G401.6 (cell line): ENCODE measurements at regions not wholly inside any gene's neighbourhood (a gene's known extent, or its start where the extent isn't known, plus 50 kb on each side); places are given as distances from the start of the nearest gene placed in this dataset.

ENCODE experiments used
- FAIRE-seq: peaks from 2 replicates; lab custom pipeline; 2012; peaks lifted over from hg19 to GRCh38; lab: Jason Lieb, UNC

GRCh38 chr7:124422081-124422480 lies 343.5 kb downstream of the GPR37 start:
- FAIRE-seq, result no peak

- FAIRE-seq, result no peak
Measured at GRCh38 chr7:124420367-124420766, 345.2 kb downstream of the GPR37 start.

GRCh38 chr7:124413029-124413428 lies 352.6 kb downstream of the GPR37 start:
- no peak for FAIRE-seq

- no peak for FAIRE-seq
Measured at GRCh38 chr7:124412531-124412930, 353.1 kb downstream of the GPR37 start.

- no peak for FAIRE-seq
Measured at GRCh38 chr7:124411796-124412195, 353.8 kb downstream of the GPR37 start.

- FAIRE-seq, result no peak
Measured at GRCh38 chr7:124403587-124403986, 362.0 kb downstream of the GPR37 start.

- no peak for FAIRE-seq
Measured at GRCh38 chr7:124403112-124403511, 362.5 kb downstream of the GPR37 start.

- no peak for FAIRE-seq
Measured at GRCh38 chr7:124399941-124400340, 365.7 kb downstream of the GPR37 start.

GRCh38 chr7:124398937-124399552 lies 366.2 kb upstream of the TMEM229A start:
- no peak for FAIRE-seq

GRCh38 chr7:124397134-124397533 lies 364.3 kb upstream of the TMEM229A start:
- FAIRE-seq, result no peak

- FAIRE-seq, result no peak
Measured at GRCh38 chr7:124390301-124390700, 357.4 kb upstream of the TMEM229A start.

- FAIRE-seq, result peak; percentile 13
Measured at GRCh38 chr7:124388751-124389150, 355.9 kb upstream of the TMEM229A start.

GRCh38 chr7:124387056-124387455 lies 354.2 kb upstream of the TMEM229A start:
- no peak for FAIRE-seq

GRCh38 chr7:124379296-124379695 lies 346.4 kb upstream of the TMEM229A start:
- FAIRE-seq, result no peak

GRCh38 chr7:124376111-124376510 lies 343.2 kb upstream of the TMEM229A start:
- no peak for FAIRE-seq

GRCh38 chr7:124375391-124375790 lies 342.5 kb upstream of the TMEM229A start:
- no peak for FAIRE-seq

GRCh38 chr7:124369310-124369709 lies 336.4 kb upstream of the TMEM229A start:
- FAIRE-seq, result no peak

GRCh38 chr7:124366118-124366517 lies 333.3 kb upstream of the TMEM229A start:
- FAIRE-seq, result no peak

GRCh38 chr7:124364283-124364682 lies 331.4 kb upstream of the TMEM229A start:
- FAIRE-seq, result no peak

- FAIRE-seq, result no peak
Measured at GRCh38 chr7:124354201-124354600, 321.3 kb upstream of the TMEM229A start.

- FAIRE-seq, result no peak
Measured at GRCh38 chr7:124351950-124352349, 319.1 kb upstream of the TMEM229A start.

- FAIRE-seq, result no peak
Measured at GRCh38 chr7:124349443-124349842, 316.6 kb upstream of the TMEM229A start.

- FAIRE-seq, result no peak
Measured at GRCh38 chr7:124338861-124339260, 306.0 kb upstream of the TMEM229A start.

GRCh38 chr7:124330731-124331407 lies 298.0 kb upstream of the TMEM229A start:
- no peak for FAIRE-seq
